Lower leg skin (tissue), 3 donors: ENCODE measurements at regions not wholly inside any gene's neighbourhood (a gene's known extent, or its start where the extent isn't known, plus 50 kb on each side); places are given as distances from the start of the nearest gene placed in this dataset.

Experiments
- POLR2A ChIP-seq, 2 donors: fragments of 450-650 bp; IDR thresholded peaks; one replicate each; pipeline ENCODE4 v1.6.1; 2016 to 2017; ENCODE audit warnings: antibody characterized with exemption in 2 of 2, mild to moderate bottlenecking in 1 of 2, moderate library complexity in 1 of 2
- TF ChIP-seq, protein P1 (sequence below), 3 donors: fragments of 450-650 bp; IDR thresholded peaks; one replicate each; pipeline ENCODE4 v1.5.1; 2016; ENCODE audit warnings: antibody characterized with exemption in 3 of 3, mild to moderate bottlenecking in 3 of 3, moderate library complexity in 2 of 3

DNA sequence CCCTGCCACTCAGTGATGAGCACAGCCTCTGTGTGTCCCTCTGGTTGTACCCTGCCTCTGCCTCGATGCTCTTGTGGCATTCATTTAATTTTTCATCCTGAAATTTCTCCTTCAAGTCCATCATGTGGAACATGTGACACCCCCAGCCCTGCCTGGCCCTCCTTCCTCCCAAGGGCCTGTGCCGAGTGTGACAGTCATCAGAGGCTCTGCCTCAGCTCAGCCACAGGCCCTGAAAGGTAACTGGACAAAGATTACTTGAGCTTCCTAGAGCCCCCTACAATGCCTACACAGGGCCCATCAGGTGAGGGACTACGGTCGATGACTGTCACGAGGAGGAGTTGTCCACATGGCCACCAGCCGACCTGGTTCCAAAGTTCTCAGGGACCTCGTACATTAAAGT is 75.1 kb downstream of the C1QL2 start:
- TF ChIP-seq, protein P1, sequence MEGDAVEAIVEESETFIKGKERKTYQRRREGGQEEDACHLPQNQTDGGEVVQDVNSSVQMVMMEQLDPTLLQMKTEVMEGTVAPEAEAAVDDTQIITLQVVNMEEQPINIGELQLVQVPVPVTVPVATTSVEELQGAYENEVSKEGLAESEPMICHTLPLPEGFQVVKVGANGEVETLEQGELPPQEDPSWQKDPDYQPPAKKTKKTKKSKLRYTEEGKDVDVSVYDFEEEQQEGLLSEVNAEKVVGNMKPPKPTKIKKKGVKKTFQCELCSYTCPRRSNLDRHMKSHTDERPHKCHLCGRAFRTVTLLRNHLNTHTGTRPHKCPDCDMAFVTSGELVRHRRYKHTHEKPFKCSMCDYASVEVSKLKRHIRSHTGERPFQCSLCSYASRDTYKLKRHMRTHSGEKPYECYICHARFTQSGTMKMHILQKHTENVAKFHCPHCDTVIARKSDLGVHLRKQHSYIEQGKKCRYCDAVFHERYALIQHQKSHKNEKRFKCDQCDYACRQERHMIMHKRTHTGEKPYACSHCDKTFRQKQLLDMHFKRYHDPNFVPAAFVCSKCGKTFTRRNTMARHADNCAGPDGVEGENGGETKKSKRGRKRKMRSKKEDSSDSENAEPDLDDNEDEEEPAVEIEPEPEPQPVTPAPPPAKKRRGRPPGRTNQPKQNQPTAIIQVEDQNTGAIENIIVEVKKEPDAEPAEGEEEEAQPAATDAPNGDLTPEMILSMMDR (IDR thresholded peaks at IDR 0.05), result no peak
- no peak for TF ChIP-seq POLR2A (IDR thresholded peaks at IDR 0.05)
